OCI-LY1 (cell line): ENCODE measurements at regions not wholly inside any gene's neighbourhood (a gene's known extent, or its start where the extent isn't known, plus 50 kb on each side); places are given as distances from the start of the nearest gene placed in this dataset.
A peak's percentile ranks its signal among the peaks of the same experiment; 100 is the strongest.

Experiments
- CTCF ChIP-seq: fragments of 200-600 bp; sonication (generic), shearing (Covaris generic); IDR thresholded peaks from 2 replicates; pipeline ENCODE4 v1.5.1; 2017; ENCODE audit warnings: mild to moderate bottlenecking, antibody characterized with exemption, low read length, moderate library complexity, mixed read lengths
- EZH2 ChIP-seq: fragments of 200-600 bp; sonication (generic), shearing (Covaris generic); IDR thresholded peaks from 2 replicates; pipeline ENCODE4 v1.8.0; 2017; ENCODE audit warnings: borderline replicate concordance, mixed run types, mild to moderate bottlenecking, antibody characterized with exemption, low read length, moderate library complexity, mixed read lengths

DNA sequence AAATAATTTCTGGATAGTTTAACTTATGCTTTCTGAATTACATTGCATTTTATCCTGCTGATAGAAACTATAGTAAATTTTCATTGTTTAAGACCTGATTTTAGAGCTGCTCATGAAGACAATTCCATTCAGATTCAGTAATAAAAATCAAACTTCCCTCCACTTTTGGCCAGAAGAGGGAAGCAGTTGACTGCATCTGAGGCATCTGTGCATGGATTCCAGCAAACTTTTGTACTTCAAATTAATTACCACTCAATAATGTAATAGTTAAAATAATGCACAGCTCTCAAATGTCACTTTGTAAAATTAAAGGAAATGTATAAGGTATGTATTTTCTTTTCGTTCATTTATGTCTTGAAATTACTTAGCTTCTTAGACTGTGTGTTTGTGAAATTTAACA lies 64.2 kb upstream of the SLC35B3 start:
- TF ChIP-seq CTCF (peak; percentile 33; the same call in 1 of the 2 replicates), EZH2 (no peak)
